GM06990 (cell line): ENCODE measurements at regions not wholly inside any gene's neighbourhood (a gene's known extent, or its start where the extent isn't known, plus 50 kb on each side); places are given as distances from the start of the nearest gene placed in this dataset.

Source experiments
- DNase-seq: peaks from one replicate; pipeline ENCODE4 v3.0.0-alpha.2; 2011; ENCODE audit not compliant: insufficient read length; ENCODE audit errors: extremely low read depth
- H3K27me3 ChIP-seq: replicated peaks from 2 replicates; pipeline ENCODE4 v1.6.0; 2011; ENCODE audit warnings: low read length; ENCODE audit not compliant: control insufficient read depth, insufficient read depth
- H3K36me3 ChIP-seq: 2 replicates; pipeline ENCODE4 v1.5.1; 2011; ENCODE audit warnings: low read length; ENCODE audit not compliant: control insufficient read depth, insufficient read depth
- H3K4me3 ChIP-seq: replicated peaks from 2 replicates; pipeline ENCODE4 v1.5.1; 2011; ENCODE audit warnings: low read depth, mild to moderate bottlenecking, control low read depth, low read length
- TF ChIP-seq, protein P1 (sequence below): IDR thresholded peaks from 2 replicates; pipeline ENCODE4 v1.5.1; 2011; ENCODE audit warnings: low read length, control low read depth, mild to moderate bottlenecking, inconsistent platforms; ENCODE audit not compliant: insufficient read depth, poor library complexity, severe bottlenecking

DNA sequence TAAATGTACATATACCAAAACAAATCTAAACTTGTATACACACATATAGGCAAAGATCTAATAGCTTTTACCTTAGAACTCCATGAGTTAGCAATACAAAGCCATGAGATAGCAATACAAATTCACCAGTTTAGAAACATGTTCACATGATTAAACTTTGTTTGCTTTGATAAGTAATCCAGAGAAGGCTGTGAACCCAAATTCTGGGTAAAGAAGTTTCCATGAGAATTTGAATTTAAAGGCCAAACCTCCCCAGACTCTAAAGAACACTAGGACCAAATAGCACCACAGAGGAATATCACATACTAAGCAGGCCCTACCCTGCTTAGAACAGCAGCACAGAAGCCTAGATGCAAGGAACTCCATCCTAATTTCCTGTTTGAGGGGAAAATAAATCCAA, 83.7 kb upstream of the TP63 start:
- Histone ChIP-seq H3K4me3 (no peak overlapping the region), H3K27me3 (no peaks in the 10 kb centered on the region), H3K36me3 (no peaks in the 10 kb centered on the region)
- no peak for DNase-seq
- TF ChIP-seq, protein P1, sequence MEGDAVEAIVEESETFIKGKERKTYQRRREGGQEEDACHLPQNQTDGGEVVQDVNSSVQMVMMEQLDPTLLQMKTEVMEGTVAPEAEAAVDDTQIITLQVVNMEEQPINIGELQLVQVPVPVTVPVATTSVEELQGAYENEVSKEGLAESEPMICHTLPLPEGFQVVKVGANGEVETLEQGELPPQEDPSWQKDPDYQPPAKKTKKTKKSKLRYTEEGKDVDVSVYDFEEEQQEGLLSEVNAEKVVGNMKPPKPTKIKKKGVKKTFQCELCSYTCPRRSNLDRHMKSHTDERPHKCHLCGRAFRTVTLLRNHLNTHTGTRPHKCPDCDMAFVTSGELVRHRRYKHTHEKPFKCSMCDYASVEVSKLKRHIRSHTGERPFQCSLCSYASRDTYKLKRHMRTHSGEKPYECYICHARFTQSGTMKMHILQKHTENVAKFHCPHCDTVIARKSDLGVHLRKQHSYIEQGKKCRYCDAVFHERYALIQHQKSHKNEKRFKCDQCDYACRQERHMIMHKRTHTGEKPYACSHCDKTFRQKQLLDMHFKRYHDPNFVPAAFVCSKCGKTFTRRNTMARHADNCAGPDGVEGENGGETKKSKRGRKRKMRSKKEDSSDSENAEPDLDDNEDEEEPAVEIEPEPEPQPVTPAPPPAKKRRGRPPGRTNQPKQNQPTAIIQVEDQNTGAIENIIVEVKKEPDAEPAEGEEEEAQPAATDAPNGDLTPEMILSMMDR = no peak

GRCh38 chr3:189548053-189548452, 83.1 kb upstream of the TP63 start:
- TF ChIP-seq, protein P1 = no peak
- Histone ChIP-seq H3K27me3 (no peaks in the 10 kb centered on the region), H3K4me3 (no peak overlapping the region), H3K36me3 (no peaks in the 10 kb centered on the region)
- DNase-seq = no peak

DNA sequence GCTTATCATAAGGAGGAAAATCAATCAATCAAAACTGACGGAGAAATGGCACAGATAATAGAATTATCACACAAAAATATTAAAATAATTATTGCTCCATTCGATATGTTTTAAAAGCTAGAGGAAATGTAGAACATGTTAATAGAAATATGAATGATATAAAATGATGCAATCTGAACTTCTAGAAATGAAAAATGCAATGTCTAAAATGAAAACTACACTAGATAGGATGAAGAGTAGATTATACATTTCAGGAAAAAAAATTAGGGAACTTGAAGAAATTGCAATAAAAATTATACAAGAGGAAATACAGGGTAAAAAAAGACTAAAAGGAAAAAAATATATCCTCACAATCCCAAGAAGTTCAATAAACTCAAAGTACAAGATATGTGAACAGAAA, 80.2 kb upstream of the TP63 start:
- no peaks in the 10 kb centered on the region for H3K27me3 ChIP-seq
- H3K4me3 ChIP-seq = no peak overlapping the region
- TF ChIP-seq, protein P1 = no peak
- DNase-seq = no peak
- no peaks in the 10 kb centered on the region for H3K36me3 ChIP-seq

- no peak for DNase-seq
- Histone ChIP-seq H3K4me3 (no peak overlapping the region), H3K36me3 (no peaks in the 10 kb centered on the region), H3K27me3 (no peaks in the 10 kb centered on the region)
- TF ChIP-seq, protein P1 = no peak
Measured at GRCh38 chr3:189554868-189555557, 76.2 kb upstream of the TP63 start.

- no peak for DNase-seq
- Histone ChIP-seq H3K4me3 (no peak overlapping the region), H3K36me3 (no peaks in the 10 kb centered on the region), H3K27me3 (no peaks in the 10 kb centered on the region)
- TF ChIP-seq, protein P1 = no peak
Measured at GRCh38 chr3:189555558-189555881, 75.7 kb upstream of the TP63 start.

GRCh38 chr3:189557824-189558223, 73.4 kb upstream of the TP63 start:
- Histone ChIP-seq H3K4me3 (no peak overlapping the region), H3K27me3 (no peaks in the 10 kb centered on the region), H3K36me3 (no peaks in the 10 kb centered on the region)
- TF ChIP-seq, protein P1 = no peak
- DNase-seq = no peak
